Stimulated activated CD4-positive, alpha-beta T cell treated with anti-CD3 and anti-CD28 coated beads, Interleukin-4, amount 100 ng/mL, for 24 hours (primary cell): ENCODE measurements at regions not wholly inside any gene's neighbourhood (a gene's known extent, or its start where the extent isn't known, plus 50 kb on each side); places are given as distances from the start of the nearest gene placed in this dataset.

ENCODE experiments used
- DNase-seq: peaks from one replicate; pipeline ENCODE4 v3.0.0-alpha.2; 2020

DNA sequence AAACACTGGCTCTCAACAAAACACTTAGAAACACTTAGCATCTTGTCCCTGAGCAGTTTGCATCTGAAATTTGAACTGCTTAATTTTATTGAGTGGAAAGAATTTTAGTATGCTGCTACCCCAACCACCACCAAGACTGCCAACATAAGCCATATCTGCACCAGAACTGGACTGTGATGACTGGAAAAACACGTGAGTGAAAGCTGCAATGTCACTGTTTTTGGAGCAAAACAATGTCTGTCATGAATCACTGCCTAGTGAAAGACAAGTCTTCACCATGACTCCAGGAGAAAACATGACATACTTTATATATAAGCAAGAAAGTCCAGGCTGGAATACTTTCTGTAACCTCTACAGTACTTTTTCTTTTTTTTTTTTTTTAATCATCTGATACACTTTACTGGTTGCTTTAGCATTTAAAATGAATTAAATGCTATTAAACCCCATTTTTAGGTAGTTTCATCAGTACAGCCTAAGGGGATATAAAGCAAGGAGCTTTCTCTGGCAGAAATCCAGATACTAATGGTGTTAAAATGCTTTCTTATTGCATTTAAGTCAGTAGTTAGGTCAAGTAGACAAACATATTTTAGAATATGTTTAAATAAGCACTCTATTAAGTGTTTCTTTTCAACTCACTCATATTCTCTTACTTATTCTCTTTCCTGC lies 2129.4 kb upstream of the PIK3C3 start:
- DNase-seq, result no peak

- DNase-seq, result no peak
Measured at GRCh38 chr18:39806525-39806924, 2148.5 kb upstream of the PIK3C3 start.

GRCh38 chr18:39805218-39805617 lies 2149.8 kb upstream of the PIK3C3 start:
- DNase-seq, result no peak

- no peak for DNase-seq
Measured at GRCh38 chr18:39802648-39803229, 2152.3 kb upstream of the PIK3C3 start.

GRCh38 chr18:39801848-39802247 lies 2153.2 kb upstream of the PIK3C3 start:
- no peak for DNase-seq

DNA sequence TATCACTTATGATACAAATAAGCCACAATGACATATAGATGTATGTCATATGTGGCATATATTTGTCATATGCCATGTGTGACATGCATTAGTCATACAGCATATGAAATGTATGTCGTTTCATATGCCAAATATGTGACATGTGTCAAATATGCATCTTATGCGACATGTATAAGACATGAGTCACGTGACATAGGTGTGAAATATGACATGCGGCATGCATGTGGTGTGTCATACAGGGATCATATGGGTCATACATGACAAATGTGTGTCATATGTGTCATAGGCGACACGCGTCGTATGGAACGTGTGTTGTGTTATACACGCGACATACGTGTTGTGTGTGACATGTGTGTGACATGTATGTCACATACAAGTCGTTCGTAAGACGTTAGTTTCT lies 2154.0 kb upstream of the PIK3C3 start:
- DNase-seq, result no peak

GRCh38 chr18:39799006-39799405 lies 2156.0 kb upstream of the PIK3C3 start:
- DNase-seq, result no peak

DNA sequence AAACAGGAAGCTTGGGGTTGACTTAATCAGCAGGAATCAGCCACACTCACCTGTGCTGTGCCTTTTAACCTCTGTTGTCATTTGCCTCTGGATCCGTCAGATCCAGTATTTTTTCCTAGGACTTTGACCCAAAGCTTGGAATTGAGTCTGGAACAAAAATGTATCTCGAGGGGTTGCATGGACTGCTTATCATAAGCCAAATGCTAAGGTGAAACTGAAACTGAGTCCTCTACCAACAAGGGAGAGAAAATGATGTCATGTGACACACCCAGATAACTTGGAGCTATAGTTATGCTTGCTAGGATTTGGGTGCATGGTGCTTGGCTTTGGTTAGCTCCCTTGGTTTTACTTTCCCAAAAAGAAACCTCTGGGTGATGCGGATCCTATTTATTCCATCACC lies 2158.6 kb upstream of the PIK3C3 start:
- DNase-seq, result no peak

DNA sequence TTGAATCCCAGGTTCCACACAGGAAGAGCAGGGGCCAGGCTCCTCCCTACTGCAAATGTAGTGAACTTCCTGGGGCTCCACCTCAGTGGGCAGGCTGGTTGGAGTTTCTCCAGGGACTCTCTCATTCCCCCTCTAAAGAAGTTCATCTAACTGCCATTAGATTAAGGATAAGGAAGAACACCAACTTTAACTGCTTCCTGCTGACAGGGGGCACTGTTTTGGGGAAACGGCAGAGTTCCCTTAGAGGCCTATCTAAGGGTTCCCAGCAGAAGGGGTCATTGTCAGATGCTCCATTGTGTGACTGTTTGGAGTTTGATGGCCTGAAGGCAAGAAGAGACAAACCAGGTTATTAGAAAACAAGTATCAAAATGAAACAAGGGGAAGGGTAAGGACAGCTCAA lies 2159.7 kb upstream of the PIK3C3 start:
- DNase-seq, result no peak

DNA sequence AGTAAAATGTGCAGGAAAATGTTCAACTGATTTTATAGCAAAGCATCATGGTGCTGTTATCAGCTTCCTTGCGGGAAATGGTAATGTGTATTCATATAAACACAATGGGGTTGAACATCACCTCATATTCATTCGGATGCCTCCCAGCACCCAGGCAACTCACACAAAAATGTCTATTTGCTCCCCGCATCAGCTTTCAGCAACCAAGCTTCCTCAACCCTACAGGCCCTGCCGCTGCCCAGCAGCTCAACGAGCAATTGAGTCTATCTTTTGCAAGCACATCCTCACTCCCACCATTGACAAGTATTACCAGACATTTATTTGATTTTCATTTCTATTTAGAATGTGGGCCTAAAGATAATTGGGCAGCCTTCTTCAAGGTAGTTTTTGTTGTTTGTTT lies 2161.4 kb upstream of the PIK3C3 start:
- no peak for DNase-seq

GRCh38 chr18:39788383-39788782 lies 2166.7 kb upstream of the PIK3C3 start:
- DNase-seq, result no peak

DNA sequence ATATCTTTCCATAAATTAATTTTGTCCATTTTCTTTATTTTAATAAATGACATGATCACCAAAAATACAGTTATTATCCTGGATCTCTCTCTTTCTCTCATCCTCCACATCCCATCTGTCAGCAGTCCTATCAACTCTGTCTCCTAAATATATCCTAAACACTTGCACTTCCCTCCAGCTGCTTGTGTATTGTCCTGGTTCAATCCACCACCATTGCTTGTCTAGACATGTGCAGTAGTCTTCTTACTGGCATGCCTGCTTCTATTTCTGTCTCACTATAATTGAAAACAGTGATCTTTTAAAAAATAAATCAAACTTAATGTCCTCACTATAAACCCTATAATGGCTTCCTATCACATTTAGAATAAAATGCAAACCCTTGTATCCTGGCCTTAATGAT lies 2168.6 kb upstream of the PIK3C3 start:
- DNase-seq, result no peak

DNA sequence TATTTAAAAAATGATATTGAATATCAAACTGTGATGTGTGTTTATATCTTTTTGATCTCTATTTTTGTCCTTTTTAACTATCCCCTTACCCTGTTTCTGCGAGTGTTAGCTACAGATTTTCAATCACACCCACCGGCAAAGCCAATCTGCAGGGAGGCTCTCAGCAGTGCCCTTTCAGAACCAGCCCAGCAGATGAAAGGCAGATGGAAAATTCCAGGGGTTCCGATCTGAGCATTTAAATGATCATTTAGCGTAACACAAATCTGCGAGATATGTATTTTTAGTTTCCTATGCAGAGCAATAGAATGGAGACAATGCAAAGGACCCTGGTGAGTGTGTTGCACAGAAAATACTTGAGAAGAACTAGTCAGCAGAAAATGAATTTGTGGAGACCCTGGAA lies 2170.5 kb upstream of the PIK3C3 start:
- DNase-seq, result no peak

GRCh38 chr18:39781565-39781964 lies 2173.5 kb upstream of the PIK3C3 start:
- no peak for DNase-seq

GRCh38 chr18:39780774-39781173 lies 2174.3 kb upstream of the PIK3C3 start:
- DNase-seq, result no peak

DNA sequence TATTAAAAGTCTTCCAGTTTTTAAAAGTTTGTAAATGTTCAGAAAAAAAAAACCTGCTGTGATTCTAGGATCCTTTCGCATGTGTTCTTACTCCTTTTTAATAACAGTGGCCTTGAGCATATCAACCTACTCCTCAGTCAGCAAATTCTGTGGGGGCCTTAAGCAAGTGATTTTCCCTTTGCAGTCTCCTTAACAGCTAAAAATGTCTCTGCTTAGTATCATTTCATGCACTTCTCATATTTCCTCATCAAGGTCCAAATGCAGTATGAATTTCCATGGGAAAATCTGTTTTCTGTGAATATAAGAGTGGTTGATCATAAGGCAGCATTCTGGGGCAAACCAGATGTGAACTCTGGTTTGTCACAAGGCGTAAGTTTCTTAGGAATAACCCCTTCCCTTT lies 2175.1 kb upstream of the PIK3C3 start:
- DNase-seq, result no peak

- DNase-seq, result no peak
Measured at GRCh38 chr18:39776766-39777165, 2178.3 kb upstream of the PIK3C3 start.

- no peak for DNase-seq
Measured at GRCh38 chr18:39774957-39775598, 2180.0 kb upstream of the PIK3C3 start.

DNA sequence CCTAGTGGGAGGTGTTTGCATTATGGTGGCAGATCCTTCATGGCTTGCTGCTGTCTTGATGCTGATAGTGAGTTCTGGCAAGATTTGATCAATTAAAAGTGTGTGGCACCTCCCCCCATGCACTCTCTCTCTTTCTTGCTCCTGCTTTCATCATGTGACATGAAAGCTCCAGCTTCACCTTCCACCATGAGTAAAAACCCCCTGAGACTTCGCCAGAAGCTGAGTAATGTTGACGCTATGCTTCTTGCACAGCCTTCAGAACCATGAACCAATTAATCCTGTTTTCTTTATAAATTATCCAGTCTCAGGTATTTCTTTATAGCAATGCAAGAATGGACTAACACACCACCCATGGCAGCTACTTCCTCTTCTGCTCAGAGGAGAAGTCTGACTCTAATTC lies 2181.4 kb upstream of the PIK3C3 start:
- DNase-seq, result no peak

- DNase-seq, result no peak
Measured at GRCh38 chr18:39772155-39772919, 2182.7 kb upstream of the PIK3C3 start.

DNA sequence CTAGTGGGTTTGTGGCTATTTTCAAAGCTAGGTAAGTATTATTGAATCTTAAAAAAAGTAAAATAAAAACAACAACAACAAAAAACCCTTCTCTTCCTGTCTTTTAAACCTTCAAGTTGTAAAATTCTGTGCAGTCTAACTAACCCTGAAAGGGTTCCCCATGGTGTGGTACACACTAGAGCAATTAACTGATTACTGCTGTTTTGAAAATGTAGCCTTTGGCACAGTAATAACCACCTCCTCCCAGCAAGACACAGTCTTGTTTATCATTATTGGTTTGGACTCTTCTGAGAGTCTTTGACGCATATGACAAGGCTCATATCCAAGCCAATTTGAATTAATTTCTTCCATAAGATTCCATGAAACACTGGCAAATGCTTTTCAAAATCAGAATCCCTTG lies 2184.6 kb upstream of the PIK3C3 start:
- no peak for DNase-seq

DNA sequence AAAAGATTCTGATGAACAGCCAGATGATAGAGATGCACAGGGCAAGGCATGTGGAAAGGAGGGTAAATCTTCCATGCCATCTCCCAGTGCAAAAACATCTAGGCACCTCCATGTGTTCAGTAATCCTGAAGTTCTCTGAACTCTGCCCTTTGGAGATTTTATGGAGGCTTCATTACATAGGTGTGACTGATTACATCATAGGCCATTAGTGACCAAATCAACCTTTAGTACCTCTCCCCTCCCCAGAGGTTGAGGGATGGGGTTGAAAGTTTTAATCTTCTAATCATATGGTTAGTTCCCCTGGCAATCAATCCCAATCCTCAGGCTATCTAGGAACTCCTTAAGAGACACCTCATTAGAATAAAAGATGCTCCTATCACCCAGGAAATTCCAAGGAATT lies 2190.2 kb upstream of the PIK3C3 start:
- no peak for DNase-seq

GRCh38 chr18:39761273-39761672 lies 2193.8 kb upstream of the PIK3C3 start:
- DNase-seq, result no peak

DNA sequence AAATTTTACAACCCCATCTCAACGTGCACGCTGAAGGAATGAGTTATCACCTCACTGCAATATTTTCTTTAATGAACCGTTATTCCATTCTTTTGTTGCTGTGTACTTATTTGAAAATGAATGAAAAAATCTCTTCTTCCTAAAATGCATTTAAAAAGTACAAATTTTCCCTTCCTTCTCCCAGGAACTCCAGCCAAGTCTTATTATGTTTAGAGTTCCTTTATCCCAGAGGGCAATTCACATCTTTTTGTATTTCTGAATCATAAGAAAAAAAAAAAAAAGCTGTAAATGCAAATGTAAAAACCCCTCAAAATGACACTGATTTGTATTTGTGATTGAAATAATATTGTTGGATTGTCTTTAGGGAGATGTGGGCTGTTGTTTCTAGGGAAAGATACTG lies 2194.3 kb upstream of the CELF4 start:
- no peak for DNase-seq
